OCI-LY3 (cell line): ENCODE measurements at regions not wholly inside any gene's neighbourhood (a gene's known extent, or its start where the extent isn't known, plus 50 kb on each side); places are given as distances from the start of the nearest gene placed in this dataset.

Experiments
- H2AFZ ChIP-seq: fragments of 200-600, 300-600 bp; shearing (Covaris generic); 2 replicates; pipeline ENCODE4 v1.6.0; 2014; ENCODE audit warnings: antibody characterized with exemption, low read depth, low read length
- H3K27ac ChIP-seq: fragments of 200-600, 300-600 bp; sonication (generic); 2 replicates; pipeline ENCODE4 v1.5.1; 2014; ENCODE audit warnings: mild to moderate bottlenecking, low read length, moderate library complexity, mixed read lengths
- H3K27me3 ChIP-seq: fragments of 200-600, 300-600 bp; sonication (generic); 2 replicates; pipeline ENCODE4 v1.6.1; 2014; ENCODE audit warnings: low read depth, low read length, mixed read lengths
- H3K36me3 ChIP-seq: fragments of 200-600, 300-600 bp; sonication (generic); replicated peaks from 2 replicates; pipeline ENCODE3; 2014; ENCODE audit warnings: low read depth, low read length, mixed read lengths
- H3K4me1 ChIP-seq: fragments of 300-600, 200-600 bp; sonication (generic); 2 replicates; pipeline ENCODE4 v1.6.1; 2014; ENCODE audit warnings: low read length, mixed read lengths
- H3K4me2 ChIP-seq: fragments of 200-600, 300-600 bp; sonication (generic); 2 replicates; pipeline ENCODE4 v1.6.1; 2014; ENCODE audit warnings: low read length, mixed read lengths
- H3K4me3 ChIP-seq: fragments of 300-600, 200-600 bp; sonication (generic); 2 replicates; pipeline ENCODE4 v1.5.1; 2014; ENCODE audit warnings: antibody characterized with exemption, mild to moderate bottlenecking, low read length, moderate library complexity
- H3K79me2 ChIP-seq: fragments of 300-600, 200-600 bp; shearing (Covaris generic); 2 replicates; pipeline ENCODE4 v1.6.1; 2014; ENCODE audit warnings: mild to moderate bottlenecking, low read length, mixed read lengths
- H3K9ac ChIP-seq: fragments of 300-600, 200-600 bp; shearing (Covaris generic); 2 replicates; pipeline ENCODE4 v1.6.0; 2014; ENCODE audit warnings: mild to moderate bottlenecking, low read length, moderate library complexity
- H3K9me3 ChIP-seq: fragments of 200-600, 300-600 bp; shearing (Covaris generic); 2 replicates; pipeline ENCODE4 v1.6.1; 2014; ENCODE audit warnings: low read length, mixed read lengths; ENCODE audit not compliant: insufficient read depth
- H4K20me1 ChIP-seq: fragments of 200-600, 300-600 bp; sonication (generic); 2 replicates; pipeline ENCODE4 v1.6.1; 2016; ENCODE audit warnings: low read length, mixed read lengths; ENCODE audit not compliant: insufficient read depth
- CTCF ChIP-seq: fragments of 200-600, 300-600 bp; sonication (generic); IDR thresholded peaks from 2 replicates; pipeline ENCODE4 v1.5.1; 2014; ENCODE audit warnings: antibody characterized with exemption, low read length, low read depth
- EZH2phosphoT487 ChIP-seq: fragments of 200-600 bp; shearing (Covaris generic); IDR thresholded peaks from 2 replicates; pipeline ENCODE4 v1.6.1; 2018; ENCODE audit warnings: antibody characterized with exemption, mixed run types, low read depth

DNA sequence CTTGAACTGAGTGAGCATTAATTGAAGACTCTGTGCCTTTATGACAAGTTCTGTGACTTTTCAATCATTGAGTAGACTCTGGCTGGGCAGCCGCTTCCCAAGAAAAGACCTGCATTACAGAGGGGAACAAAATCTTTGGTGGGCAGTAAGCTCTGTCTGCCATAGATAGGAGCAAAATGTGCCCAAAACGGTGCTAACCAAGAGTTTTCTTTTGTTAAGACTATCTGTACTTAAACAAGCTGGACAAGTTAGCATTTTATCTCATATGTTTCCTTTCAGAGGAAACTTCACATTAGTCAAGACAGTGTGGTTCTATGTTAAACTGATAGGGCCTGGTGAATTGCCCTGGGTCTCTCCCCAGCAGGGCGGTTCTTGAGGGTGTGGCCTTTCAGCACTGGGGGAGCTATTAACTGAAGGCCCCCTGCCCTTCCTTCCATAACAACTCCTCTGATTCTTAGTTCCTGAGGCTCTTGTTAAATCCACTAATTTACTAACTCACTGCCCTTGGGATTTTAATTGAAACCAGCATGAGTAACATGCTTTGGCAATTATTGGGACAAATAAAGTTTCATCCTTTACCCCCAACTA is 219.6 kb downstream of the KTN1 start:
- Histone ChIP-seq H3K9ac (no peak overlapping the region), H3K36me3 (no peaks in the 10 kb centered on the region), H3K4me1 (no peaks in the 10 kb centered on the region; the same call in 1 of the 2 replicates), H4K20me1 (no peaks in the 10 kb centered on the region), H2AFZ (no peak overlapping the region), H3K27ac (no peak overlapping the region), H3K4me2 (no peak overlapping the region), H3K4me3 (no peak overlapping the region), H3K27me3 (0 out of 2 replicates have a peak, but pooled peaks cover under 1% of the 10 kb centered on the region), H3K9me3 (no peaks in the 10 kb centered on the region), H3K79me2 (no peaks in the 10 kb centered on the region)
- TF ChIP-seq EZH2phosphoT487 (no peak), CTCF (no peak)

DNA sequence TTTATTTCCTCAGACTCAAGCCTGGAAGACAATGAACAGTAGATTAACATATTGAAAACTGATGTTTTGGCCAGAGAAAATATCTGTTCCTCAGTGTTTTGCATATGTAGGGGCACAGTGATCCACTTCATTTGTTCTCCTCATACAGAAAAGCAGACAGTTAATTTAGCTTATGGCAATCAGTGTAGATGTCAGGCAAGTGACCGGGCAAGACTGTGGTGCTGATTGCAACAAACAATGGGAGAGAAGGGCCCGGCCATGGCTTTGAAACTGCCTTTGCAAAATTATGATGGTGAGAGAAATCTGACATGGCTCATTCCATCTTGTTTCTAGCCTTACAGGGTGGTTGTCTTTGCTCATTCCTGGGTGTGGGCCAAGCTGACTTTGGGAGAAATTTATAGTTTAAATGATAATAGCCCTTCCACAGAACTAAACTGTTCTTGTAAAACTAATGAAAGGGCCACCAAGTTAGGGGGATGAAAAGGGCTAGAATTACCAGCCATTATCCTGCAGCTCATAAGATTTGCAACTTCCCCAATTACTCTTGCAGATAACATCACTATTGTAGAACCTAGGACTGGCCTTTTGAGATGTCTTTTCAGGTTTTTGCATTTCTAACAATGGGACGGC is 220.3 kb downstream of the KTN1 start:
- Histone ChIP-seq H3K79me2 (no peaks in the 10 kb centered on the region), H3K4me2 (no peak overlapping the region), H2AFZ (no peak overlapping the region), H4K20me1 (no peaks in the 10 kb centered on the region), H3K9ac (no peak overlapping the region), H3K36me3 (no peaks in the 10 kb centered on the region), H3K9me3 (no peaks in the 10 kb centered on the region), H3K27ac (no peak overlapping the region), H3K4me3 (no peak overlapping the region), H3K4me1 (no peaks in the 10 kb centered on the region; the same call in 1 of the 2 replicates), H3K27me3 (0 out of 2 replicates have a peak, but pooled peaks cover 4% of the 10 kb centered on the region)
- TF ChIP-seq CTCF (no peak), EZH2phosphoT487 (no peak)

GRCh38 chr14:55801121-55801520 is 221.1 kb downstream of the KTN1 start:
- no peak overlapping the region for H2AFZ ChIP-seq
- 0 out of 2 replicates have a peak, but pooled peaks cover 4% of the 10 kb centered on the region for H3K27me3 ChIP-seq
- no peaks in the 10 kb centered on the region for H4K20me1 ChIP-seq
- H3K9ac ChIP-seq: no peak overlapping the region
- TF ChIP-seq CTCF (no peak), EZH2phosphoT487 (no peak)
- H3K9me3 ChIP-seq: no peaks in the 10 kb centered on the region
- no peak overlapping the region for H3K4me3 ChIP-seq
- no peaks in the 10 kb centered on the region for H3K36me3 ChIP-seq
- H3K4me2 ChIP-seq: no peak overlapping the region
- no peak overlapping the region for H3K27ac ChIP-seq
- H3K79me2 ChIP-seq: no peaks in the 10 kb centered on the region
- H3K4me1 ChIP-seq: no peaks in the 10 kb centered on the region; the same call in 1 of the 2 replicates

DNA sequence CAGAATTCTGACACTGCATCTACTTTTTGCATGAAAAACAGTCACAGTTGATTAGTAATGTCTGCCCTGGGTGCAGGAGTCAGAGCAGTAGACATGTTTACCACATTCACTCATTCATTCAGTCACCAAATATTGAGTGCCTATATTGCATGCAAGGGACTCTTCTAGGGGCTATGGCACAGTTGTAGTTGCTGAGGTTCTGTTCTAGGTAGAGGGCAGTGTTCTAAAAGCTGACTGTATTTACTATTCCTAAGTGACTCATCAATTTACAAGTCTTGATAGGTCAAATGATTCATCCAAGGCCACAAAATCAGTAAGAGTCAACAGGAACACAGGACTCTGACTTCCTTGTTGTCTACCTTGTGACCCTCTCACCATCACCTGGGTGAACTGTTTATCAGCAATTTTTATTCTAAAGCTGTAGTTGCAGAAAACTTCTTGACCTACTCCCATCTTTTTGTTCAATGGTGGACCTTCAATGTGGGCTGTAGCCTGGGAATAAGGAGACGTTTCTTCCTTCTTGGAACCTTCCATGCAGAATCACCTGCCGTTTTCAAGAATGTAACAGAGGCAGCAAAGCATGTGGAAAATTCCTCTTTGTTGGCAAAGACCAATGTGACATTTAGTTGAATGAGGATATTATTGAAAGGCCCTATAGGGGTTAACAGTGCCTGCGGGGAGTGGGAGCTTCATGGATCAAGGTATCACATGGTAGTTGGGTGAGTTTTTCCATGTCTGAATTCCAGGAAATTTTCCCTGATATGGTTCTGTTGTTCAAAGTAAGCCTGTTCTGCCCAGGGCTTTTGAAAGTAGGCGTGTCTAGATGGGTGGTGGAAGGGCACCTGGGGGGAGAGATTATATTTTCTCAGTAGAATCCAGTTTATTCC is 223.2 kb downstream of the KTN1 start:
- no peak overlapping the region for H3K9ac ChIP-seq
- H3K4me3 ChIP-seq: no peak overlapping the region
- H3K4me2 ChIP-seq: no peak overlapping the region
- no peak overlapping the region for H2AFZ ChIP-seq
- H3K36me3 ChIP-seq: no peaks in the 10 kb centered on the region
- no peaks in the 10 kb centered on the region; the same call in 1 of the 2 replicates for H3K4me1 ChIP-seq
- H4K20me1 ChIP-seq: no peaks in the 10 kb centered on the region
- TF ChIP-seq CTCF: peak; percentile 10; the same call in 1 of the 2 replicates
- no peak for TF ChIP-seq EZH2phosphoT487
- H3K79me2 ChIP-seq: no peaks in the 10 kb centered on the region
- H3K27ac ChIP-seq: no peak overlapping the region
- H3K27me3 ChIP-seq: 0 out of 2 replicates have a peak, but pooled peaks cover 4% of the 10 kb centered on the region
- no peaks in the 10 kb centered on the region for H3K9me3 ChIP-seq
